ENCODE measurements at regions not wholly inside any gene's neighbourhood (a gene's known extent, or its start where the extent isn't known, plus 50 kb on each side); places are given as distances from the start of the nearest gene placed in this dataset.
"Not testable (repeated sequence)": the region's sequence is repeated elsewhere in the genome, so short reads cannot be mapped to it uniquely, and the experiment has no call there.

DNA sequence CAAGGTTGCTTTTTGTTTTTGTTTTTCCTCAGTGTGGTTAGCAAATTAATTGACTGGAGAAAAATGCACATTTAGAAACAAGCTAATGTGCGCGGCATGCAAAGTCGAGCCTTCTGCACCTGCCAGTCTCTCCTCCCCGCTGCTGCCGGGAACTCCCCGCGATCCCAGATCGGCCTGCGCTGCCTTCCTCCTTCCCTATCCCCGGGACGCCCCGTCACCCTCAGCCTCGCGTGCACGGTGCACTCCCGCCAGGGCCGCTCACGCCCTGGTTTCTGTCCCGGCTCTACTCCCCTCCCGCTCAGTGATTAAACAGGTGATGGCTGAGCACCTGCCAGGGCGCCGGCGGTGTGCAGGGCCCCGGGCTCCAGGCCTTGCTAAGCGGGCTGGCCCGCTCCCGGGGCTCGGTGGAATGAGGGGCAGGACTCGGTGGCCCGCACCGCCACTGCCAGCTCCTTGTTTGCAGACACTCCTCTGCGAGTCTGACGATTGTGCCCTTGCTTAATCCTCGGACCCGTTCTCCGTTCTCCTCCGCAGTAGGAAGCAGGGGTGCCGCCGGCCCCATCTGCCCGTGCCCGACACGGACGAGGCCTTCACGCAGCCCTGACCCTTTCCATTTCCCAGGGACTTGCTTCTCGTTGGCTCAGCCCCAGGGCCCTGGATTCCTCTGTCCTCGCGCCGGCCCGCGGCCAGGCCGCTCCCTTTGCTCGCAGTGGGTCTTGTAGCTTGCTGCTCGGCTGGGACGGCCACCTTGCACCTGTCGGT is 143.4 kb downstream of the TRIML1 start:
- DNase-seq (ENCODE audit: low read depth in 3 of 3, low spot score in 1 of 3), result no peak

DNA sequence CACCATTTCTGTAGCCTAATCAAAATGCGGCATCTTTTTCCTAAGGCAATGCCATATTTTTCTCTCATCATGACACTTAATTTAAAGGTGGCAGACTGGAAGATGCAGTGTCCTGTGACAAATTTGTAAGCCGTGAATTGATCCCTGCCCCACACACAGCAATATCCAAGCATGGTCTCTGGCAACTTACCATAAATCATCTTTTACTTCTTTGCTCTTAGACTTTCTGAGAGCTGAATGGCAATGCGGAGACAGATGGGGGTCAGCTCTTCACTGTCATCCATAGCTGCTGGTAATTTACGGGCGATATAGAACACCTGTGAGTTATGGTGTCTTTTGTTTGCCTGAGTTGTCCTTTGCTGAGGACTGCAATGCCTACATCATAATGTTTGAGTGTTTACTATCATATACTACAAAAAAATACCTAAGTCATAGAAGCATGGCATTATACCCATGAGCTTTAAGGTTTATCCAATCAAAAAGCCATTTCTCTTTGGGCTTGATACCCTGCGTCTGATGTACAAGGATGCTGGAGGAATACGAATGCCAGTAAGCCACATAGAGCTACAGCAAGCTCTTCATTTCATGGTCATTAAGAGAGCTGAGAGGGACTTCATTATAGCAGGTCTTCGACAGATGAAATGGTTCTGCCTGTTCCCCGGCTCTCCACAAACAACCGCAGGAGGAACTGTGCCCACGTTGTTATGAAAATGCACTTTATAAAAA is 148.1 kb downstream of the TRIML1 start:
- no peak for DNase-seq (ENCODE audit: low read depth in 3 of 3, low spot score in 1 of 3)

DNA sequence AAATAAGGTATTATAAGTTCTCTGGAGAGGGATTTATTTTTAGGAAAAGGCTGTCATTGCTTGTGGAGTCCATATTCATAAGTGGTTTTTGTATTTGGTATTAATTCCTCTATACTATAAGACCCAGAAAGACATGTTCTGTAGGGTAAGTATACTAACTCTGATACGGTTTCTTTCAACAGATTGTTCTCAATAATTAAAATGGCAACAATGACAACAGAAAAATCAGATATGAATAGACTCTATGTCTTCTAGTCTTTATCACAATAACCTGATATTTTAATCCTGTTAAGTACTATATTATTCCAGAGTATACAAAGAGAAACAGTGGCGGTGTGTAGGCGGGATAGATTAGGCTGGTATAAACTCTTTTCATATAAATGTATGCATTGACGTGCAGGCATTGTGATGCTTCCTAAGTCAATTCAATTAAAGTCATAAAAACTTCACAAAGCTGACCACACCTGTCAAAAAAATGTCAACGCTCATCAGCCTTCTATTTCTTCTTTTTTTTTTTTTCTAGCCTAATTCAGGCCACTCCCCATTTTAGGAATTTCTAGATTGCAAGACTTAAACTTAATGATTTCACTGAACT is 150.4 kb downstream of the TRIML1 start:
- no peak for DNase-seq (ENCODE audit: low read depth in 3 of 3, low spot score in 1 of 3)

DNA sequence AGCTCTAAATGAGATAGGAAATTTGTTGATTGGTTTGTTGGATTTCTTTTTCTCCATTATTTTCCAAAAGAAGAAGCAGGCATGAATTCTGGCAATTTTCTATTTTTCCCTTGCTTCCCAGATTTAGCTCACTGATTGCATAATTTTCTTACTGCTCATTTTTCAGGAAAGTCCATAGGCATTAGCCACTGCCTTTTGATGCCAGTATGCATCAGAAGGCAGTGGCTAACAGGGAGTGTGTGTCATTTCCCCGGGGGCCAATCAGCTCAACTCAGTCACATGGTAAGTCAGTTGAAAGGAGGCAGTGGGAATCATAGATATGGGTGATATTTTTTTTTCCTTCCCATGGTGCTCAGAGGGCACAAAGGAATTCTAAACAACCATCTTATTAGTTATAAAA is 156.7 kb downstream of the TRIML1 start:
- DNase-seq (ENCODE audit: low read depth in 3 of 3, low spot score in 1 of 3), result no peak

DNA sequence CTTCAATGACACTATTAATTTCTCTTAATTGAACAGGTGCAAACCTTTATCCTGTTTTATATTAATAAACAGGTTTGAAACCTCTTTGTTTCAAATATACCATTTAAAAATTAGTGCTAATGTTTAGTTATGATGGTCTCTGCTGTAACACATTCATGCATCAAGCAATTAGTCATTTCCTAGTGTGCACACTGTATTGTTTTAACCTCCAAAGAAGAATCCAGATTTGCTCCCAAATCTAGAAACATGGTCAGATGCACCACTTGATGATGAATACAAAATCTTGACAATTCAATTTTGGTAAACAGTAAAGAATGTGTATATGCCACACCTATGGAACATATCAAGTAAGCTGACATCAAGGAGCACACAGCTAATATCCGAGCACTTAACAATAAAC is 157.1 kb downstream of the TRIML1 start:
- DNase-seq (ENCODE audit: low read depth in 3 of 3, low spot score in 1 of 3), result no peak

DNA sequence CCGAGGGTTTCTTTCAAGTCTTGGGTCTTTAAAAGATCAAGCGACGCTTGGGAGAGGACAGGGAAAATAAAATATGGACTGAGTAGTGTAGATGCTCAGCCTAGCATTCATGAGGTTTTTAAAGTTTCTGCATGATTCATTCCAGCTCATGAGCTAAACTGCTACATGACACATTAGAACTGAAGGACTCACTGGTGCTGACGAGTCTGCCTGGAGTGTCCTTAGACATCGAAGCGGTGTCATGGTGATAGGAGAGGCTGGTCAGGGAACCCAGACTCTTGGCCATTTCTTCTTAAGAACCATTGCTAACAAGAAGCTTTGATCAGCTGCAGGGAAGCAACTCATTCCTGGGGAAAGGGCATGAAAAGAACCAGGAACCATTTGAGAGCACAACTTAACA is 158.6 kb downstream of the TRIML1 start:
- DNase-seq (ENCODE audit: low read depth in 3 of 3, low spot score in 1 of 3), result no peak

DNA sequence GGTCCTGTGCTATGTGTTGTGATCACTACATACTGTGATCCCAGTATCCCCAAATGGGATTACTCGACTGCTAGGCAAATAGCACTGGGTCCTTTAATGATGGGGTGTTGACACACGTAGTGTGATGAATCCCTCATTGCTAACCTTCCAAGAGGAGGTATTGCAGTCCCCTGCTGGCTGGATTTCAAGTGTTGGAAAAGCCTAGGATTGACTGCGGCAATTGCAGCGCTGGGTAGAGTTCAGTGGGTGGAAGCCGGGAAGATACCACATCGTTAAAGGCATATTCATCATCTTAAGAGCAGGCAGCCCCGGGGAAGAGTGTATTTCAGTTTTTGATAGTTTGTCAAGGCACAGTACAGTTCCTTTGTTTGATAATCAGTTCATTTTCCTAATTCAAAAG is 159.9 kb downstream of the TRIML1 start:
- no peak for DNase-seq (ENCODE audit: low read depth in 3 of 3, low spot score in 1 of 3)

DNA sequence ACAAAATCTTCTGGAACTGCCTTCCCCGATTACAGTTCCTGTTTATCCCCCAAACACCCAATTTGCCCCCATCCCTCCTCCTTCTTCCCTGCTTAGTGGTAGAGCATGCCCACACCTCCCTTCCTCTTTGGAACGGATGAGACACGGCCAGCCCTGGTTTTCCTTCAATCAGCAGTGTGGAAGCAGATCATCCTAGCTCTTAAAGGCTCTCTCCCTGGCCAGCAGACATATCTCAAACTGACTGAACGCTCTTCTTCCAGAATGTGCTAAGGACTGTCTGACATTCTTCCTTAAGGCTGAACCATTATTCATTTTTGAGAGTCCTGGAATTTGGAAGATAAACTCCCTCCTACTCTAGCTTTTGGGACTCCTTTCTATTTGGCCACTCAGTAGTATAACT is 161.1 kb downstream of the TRIML1 start:
- DNase-seq (ENCODE audit: low read depth in 3 of 3, low spot score in 1 of 3), result no peak

DNA sequence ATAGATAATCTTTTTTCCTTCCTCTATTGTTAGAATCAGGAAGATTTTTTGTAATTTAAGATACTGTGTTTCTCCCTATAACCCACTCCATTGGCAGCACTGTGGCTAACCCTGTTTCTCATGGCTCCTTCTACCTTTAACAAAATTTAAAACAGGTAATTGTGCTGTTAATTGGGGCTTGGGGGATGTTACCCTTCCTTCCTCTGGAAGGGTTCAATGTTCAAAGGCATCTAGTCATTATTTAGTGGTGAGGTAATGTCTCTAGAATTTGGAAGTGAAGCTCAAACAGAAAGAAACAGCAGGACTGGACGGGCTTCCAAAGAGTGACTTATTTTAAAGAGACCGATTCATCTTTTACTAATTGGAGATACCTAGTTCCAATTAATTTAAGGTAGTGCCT is 166.4 kb downstream of the TRIML1 start:
- no peak for DNase-seq (ENCODE audit: low read depth in 3 of 3, low spot score in 1 of 3)

DNA sequence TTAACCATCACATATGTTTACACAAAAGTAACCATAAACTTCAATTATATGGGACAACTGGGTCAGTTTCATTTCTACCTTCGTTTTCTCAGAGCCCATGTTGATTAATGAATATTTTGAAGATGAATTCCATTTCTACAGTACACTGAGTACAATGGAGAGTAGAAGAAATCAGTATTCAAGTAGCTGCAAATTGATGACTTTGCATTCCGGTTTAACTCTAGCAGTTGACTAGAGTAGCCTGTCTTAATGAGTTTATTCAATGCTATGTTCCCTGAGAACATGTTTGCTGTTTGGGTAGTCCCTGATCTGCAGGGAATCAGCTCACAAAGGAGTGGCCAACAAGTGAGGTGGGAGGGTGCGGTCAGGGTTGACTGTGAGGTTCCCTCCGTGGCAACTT is 168.3 kb downstream of the TRIML1 start:
- DNase-seq (ENCODE audit: low read depth in 3 of 3, low spot score in 1 of 3), result no peak

DNA sequence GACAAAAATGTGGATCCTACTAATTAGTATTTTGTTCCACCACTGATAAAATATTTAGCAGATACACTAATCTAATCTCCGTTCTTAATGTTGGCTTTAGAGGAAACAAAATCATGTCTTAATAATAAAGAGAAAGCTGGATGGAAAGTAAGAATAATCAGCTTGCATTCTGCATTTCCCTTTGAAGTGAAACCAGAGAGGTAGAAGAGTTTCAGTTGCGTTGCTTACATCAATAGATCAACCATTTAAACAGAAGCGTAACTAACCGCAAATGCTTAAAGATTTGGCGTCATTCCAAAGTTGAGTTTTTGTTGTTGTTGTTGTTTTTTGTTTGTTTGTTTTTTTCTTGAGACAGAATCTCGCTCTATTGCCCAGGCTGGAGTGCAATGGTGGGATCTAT is 168.9 kb downstream of the TRIML1 start:
- no peak for DNase-seq (ENCODE audit: low read depth in 3 of 3, low spot score in 1 of 3)

DNA sequence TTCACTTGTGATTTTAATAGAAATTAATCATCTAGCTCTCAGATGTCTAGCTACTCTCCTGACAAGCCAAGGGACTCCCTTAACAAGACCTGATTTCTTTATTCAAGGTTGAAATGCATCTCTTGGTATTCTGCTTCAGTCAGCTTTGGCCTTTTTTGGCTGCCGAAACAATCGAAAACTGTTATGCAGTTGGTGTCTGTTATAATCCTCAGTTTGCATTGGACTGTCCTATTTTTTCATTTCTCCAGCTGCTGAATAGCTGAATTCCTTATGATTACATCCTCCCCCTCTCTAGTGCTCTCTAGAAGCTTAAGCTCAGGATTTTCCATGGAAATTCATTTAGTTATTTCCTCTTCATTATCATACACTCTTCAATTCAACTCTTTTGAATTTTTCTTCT is 177.2 kb downstream of the TRIML1 start:
- no peak for DNase-seq (ENCODE audit: low read depth in 3 of 3, low spot score in 1 of 3)

DNA sequence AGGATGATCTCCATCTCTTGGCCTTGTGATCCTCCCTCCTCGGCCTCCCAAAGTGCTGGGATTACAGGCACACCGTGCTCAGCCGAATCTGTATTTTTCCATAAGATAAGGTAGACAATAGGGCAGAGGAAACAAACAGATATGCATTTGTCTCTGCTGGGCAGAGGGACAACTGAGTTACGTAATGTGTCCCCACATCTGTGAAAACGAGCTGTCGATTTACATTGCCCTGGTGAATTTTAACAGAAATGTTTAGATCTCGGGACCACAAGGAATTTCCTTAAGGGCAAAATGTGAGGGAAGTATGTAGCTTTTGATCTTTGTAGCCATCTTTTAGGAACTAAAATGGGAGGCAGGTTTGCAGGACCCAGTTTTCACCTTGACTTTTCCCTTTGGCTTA is 189.7 kb downstream of the TRIML1 start:
- no peak for DNase-seq (ENCODE audit: low read depth in 3 of 3, low spot score in 1 of 3)

DNA sequence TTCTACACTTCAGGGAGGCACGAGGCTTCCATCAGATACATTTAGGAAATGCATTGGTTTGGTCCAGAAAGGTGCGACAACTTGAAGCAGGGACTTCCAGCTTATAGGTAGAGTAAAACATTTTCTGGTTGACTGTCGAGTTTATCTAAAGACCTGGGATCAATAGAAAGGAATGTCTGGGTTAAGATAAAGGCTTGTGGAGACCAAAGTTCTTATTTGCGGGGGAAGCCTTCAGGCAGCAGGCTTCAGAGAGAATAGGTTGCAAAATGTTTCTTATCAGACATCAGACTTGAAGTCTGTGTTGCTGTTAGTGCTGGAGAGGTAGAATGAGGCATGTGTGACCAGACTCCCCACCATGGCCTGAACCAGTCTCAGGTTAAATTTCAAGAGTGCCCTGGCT is 190.3 kb downstream of the TRIML1 start:
- DNase-seq (ENCODE audit: low read depth in 3 of 3, low spot score in 1 of 3), result no peak

DNA sequence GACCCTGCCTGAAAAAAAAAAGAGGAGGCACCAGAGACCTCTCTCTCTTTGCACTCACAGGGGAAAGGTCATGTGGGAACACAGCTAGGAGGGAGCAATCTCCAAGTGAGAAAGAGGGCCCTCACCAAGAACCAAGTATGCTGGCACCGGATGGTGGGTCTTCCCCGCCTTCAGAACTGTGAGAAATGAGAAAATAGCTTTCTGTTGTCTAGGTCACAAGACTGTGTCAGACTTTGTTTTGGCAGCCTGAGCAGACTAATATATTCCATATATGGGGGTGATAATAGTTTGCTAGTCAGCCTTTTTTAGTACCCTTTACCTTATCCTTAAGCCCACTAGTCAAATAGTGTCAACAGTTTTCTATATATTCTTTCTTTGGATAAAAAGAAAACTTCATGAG is 193.0 kb downstream of the TRIML1 start:
- DNase-seq (ENCODE audit: low read depth in 3 of 3, low spot score in 1 of 3), result no peak

DNA sequence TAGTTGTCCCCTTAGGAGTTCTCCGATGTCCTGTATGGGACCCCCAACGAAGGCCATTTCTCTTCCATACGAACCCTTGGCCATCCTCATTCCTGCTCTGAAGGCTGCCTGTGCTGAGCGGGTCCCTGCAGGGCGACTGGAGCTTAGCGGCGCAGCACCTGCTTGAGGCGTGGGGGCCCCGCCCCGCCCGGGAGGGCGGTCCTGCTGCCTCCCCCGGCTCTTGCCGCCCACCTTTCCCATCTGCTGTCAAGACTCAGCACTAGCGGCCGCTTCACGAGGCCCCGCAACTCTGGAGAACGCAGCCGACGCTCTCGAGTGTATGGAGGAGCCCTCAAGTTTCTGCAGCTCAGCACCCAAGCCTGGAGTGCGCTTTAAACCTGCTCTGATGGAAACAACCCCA is 197.7 kb downstream of the TRIML1 start:
- DNase-seq (ENCODE audit: low read depth in 3 of 3, low spot score in 1 of 3), result no peak

DNA sequence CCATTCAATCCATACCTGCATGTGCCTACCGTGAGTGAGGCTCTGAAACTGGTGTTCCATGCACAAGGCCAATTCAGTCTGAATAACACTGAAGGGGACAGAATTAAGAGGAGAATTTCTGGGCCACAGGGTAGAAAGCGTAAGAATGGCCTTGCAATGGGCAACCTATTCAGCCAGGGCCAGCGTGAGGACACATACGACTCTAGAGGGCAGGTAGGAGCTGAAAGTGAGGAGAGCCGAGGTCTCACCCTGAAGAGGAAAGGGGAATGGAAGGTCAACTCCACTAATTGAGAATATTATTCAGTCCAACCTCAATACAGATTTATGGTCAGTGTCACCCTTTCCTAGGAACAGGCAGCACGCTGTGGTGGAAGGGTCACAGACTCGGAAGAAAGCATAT is 202.2 kb downstream of the TRIML1 start:
- DNase-seq (ENCODE audit: low read depth in 3 of 3, low spot score in 1 of 3), result no peak

DNA sequence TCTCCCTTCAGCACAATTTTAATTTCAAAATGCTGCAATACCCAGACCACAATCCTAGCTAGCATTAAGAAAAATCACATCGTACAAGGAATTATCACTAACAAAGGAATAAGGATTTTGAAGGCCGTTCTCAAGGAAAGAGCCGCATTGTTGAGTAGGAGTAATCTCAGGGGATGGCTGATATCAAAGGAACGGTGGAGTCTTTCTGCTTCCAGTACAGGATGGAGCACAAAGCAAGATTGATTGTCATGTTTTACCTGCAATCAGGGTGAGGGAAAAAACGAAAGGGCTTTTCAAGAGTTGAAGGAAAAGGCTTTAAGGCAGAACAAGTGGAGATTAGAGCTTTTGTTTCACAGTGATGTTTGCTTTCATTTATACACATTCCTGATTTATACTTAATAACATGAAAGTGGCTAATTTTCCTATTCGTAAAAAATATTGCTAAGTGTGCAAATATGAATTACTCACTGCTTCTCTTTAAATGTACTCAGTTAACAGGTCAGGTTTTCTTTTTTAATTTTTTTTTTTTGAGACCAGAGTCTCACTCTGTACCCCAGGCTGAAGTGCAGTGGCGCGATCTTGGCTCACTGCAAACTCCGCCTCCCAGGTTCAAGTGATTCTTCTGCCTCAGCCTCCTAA is 207.0 kb downstream of the TRIML1 start:
- no peak for DNase-seq (ENCODE audit: low read depth in 3 of 3, low spot score in 1 of 3)

DNA sequence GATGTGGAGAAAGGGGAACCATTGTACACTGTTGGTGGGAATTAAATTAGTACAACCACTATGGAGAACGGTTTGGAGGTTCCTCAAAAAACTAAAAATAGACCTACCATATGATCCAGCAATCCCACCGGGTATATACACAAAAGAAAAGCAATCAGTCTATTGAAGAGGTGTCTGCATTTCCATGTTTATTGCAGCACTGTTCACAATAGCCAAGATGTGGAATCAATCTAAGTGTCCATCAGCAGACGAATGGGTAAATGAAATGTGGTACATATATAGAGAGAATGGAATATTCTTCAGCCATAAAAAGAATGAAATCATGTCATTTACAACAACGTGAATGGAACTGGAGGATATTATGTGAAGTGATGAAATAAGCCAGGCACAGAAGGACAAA is 208.1 kb downstream of the TRIML1 start:
- no peak for DNase-seq (ENCODE audit: low read depth in 3 of 3, low spot score in 1 of 3)

DNA sequence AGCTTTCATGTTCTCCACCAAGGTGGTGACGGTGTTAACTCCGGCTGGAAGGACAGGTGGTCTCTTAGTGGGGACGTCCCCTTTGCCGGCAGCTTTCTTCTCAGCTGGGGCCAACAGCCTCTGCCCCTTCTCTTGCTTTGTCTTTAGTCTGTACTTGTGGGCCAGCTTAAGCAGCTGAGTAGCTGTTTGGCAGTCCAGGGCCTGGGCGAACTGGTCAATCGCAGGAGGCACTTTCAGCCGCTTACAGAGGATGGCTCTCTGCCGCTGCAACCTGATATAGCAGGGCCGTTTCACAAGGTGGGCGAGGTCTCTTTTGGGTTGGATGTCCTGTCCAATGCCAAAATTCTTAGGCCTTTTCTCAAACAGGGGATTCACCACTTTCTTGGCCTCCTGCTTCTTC is 210.3 kb downstream of the TRIML1 start:
- DNase-seq (ENCODE audit: low read depth in 3 of 3, low spot score in 1 of 3), result not testable (repeated sequence)

DNA sequence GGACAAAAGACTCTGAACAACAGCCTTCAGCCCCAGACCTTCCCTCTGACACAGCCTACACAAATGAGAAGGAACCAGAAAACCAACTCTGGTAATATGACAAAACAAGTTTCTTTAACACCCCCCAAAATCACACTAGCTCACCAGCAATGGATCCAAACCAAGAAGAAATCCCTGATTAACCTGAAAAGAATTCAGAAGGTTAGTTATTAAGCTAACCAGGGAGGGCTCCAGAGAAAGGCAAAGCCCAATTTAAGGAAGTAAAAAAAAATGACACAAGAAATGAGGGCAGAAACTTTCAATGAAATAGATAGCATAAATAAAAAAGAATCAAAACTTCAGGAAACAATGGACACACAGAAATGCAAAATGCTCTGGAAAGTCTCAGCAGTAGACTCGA is 224.0 kb downstream of the TRIML1 start:
- DNase-seq (ENCODE audit: low read depth in 3 of 3, low spot score in 1 of 3), result no peak

DNA sequence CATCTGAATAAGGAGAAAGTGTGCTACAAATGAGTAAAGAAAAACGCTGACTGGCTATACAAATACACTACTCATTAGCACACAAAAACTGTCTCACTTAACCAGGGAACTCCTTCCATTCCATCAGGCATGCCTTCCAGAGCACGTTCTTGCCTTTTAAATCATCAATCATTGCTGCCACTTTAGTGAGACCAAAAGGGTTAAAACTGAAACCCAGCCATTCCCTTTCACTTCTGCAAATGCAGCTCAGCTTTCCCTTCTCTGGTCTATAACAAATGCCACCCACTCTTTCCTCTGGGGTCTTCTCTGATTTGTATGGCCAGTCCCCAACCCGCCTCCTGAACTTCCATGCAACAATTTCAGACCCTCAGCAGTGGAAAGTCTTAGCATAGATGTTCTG is 231.5 kb downstream of the TRIML1 start:
- DNase-seq (ENCODE audit: low read depth in 3 of 3, low spot score in 1 of 3), result no peak
